Stomach (tissue), 4 donors: ENCODE measurements at regions not wholly inside any gene's neighbourhood (a gene's known extent, or its start where the extent isn't known, plus 50 kb on each side); places are given as distances from the start of the nearest gene placed in this dataset.

Experiments
- EP300 ChIP-seq: sonication (generic); formaldehyde crosslinking; IDR thresholded peaks from one replicate; pipeline ENCODE4 v1.6.1; 2017; ENCODE audit warnings: antibody characterized with exemption
- POLR2A ChIP-seq, 4 donors: fragments of 450-650 bp; IDR thresholded peaks; one replicate each; pipeline ENCODE4 v1.6.1; 2016; ENCODE audit warnings: antibody characterized with exemption in 4 of 4, control low read depth in 2 of 4, mild to moderate bottlenecking in 1 of 4, moderate library complexity in 1 of 4
- POLR2AphosphoS5 ChIP-seq, 3 donors: sonication (generic); formaldehyde crosslinking; IDR thresholded peaks; one replicate each; pipeline ENCODE4 v1.6.1; 2016; ENCODE audit warnings: antibody characterized with exemption in 3 of 3
- TF ChIP-seq, protein P1 (sequence below), 7 experiments: fragments of 450-650 bp in 4 of 7; fragments of 200-600 bp in 3 of 7; sonication (generic) in 3 of 7; IDR thresholded peaks; one replicate each; pipeline ENCODE4 v1.5.1; 2016 to 2019; ENCODE audit warnings: antibody characterized with exemption in 7 of 7, control low read depth in 2 of 7, mild to moderate bottlenecking in 1 of 7

DNA sequence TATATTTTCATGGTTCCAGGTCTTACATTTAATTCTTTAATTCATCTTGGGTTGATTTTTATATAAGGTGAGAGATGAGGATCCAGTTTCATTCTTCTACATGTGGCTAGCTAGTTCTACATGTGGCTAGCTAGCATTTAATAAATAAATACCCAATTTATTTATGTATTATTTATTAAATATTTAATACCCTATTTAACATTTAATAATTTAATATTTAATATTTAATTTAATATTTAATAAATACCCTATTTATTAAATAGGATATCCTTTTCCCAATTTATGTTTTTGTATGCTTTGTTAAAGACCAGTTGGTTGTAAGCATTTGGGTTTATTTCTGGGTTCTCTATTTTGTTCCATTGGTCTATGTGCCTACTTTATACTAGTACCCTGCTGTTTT, 111.0 kb upstream of the PCLO start:
- TF ChIP-seq, protein P1, sequence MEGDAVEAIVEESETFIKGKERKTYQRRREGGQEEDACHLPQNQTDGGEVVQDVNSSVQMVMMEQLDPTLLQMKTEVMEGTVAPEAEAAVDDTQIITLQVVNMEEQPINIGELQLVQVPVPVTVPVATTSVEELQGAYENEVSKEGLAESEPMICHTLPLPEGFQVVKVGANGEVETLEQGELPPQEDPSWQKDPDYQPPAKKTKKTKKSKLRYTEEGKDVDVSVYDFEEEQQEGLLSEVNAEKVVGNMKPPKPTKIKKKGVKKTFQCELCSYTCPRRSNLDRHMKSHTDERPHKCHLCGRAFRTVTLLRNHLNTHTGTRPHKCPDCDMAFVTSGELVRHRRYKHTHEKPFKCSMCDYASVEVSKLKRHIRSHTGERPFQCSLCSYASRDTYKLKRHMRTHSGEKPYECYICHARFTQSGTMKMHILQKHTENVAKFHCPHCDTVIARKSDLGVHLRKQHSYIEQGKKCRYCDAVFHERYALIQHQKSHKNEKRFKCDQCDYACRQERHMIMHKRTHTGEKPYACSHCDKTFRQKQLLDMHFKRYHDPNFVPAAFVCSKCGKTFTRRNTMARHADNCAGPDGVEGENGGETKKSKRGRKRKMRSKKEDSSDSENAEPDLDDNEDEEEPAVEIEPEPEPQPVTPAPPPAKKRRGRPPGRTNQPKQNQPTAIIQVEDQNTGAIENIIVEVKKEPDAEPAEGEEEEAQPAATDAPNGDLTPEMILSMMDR (IDR thresholded peaks at IDR 0.05): no peak
- TF ChIP-seq POLR2A (IDR thresholded peaks at IDR 0.05): no peak
- TF ChIP-seq POLR2AphosphoS5 (IDR thresholded peaks at IDR 0.05): no peak
- no peak for TF ChIP-seq EP300
